ENCODE measurements at regions not wholly inside any gene's neighbourhood (a gene's known extent, or its start where the extent isn't known, plus 50 kb on each side); places are given as distances from the start of the nearest gene placed in this dataset.

DNA sequence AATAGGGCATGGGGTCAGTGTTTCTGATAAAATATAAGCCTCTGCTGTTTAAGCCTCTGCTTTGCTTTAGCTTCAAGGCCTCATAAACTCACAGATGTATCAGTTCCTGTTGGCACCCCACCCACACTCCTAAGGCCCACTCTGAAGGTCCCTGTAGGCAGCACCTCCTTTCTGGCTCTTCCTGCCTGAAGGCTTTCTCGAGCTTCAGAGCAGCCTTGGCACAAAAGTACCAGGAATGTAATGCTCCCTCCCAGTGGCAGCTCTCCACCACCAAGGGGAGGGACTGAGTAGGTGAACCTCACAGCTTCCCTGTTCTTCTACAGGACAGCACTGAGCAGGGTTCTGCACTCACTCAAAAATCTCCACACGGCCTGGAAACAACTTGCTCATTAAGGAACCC, 102.2 kb downstream of the ABHD5 start:
- no peak overlapping the region for H3K27ac ChIP-seq (ENCODE audit: low read depth, low read length)
- H3K27me3 ChIP-seq (ENCODE audit: insufficient read depth, low read length), result peaks cover 14% of the 10 kb centered on the region; the same call in 1 of the 2 replicates
- H3K4me3 ChIP-seq (ENCODE audit: low read depth, low read length), result no peak overlapping the region

DNA sequence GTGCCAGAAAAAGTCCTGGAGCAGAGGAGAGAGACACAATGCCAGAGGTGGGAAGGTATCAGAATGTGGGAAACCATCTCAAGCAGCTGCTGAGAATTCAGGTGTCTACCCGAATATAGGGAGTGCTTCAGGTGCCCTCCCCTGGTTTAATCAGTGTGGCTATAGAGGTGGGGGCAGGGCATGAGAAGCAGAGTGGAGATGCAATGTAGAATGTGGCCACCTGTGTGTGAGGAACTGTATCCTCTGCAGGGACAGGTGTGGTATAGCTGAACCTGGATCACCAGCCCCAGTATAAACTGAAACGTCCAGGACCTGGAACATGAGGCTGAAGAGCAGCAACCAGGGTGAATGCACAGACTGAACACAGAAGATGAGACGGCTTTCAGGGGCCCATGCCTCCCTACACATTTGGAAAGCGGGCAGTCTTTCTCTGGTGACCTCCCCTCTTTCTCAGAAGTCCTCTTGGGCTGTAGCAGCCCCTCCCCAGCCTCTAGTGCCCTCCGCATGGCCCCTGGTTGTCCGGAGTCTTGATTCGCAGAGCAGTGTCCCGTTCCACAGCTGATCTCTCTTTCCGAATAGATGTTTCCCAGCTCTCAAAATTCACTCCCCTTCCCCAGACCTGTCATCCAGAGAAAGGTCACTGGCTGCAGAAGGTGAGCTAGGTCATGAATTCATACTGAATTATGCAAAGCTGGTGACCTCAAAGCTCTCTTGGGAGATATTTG, 103.1 kb downstream of the ABHD5 start:
- no peak overlapping the region for H3K4me3 ChIP-seq (ENCODE audit: low read depth, low read length)
- peaks cover 13% of the 10 kb centered on the region; the same call in 1 of the 2 replicates for H3K27me3 ChIP-seq (ENCODE audit: insufficient read depth, low read length)
- H2AFZ ChIP-seq (ENCODE audit: low read length, unreplicated experiment), result no peak overlapping the region
- no peak overlapping the region for H3K27ac ChIP-seq (ENCODE audit: low read depth, low read length)
- H3K4me1 ChIP-seq (ENCODE audit: control insufficient read depth, insufficient read depth, low read length, unreplicated experiment), result peaks cover 15% of the 10 kb centered on the region
- H3K79me2 ChIP-seq (ENCODE audit: control insufficient read depth, insufficient read depth, low read length, unreplicated experiment), result no peaks in the 10 kb centered on the region
- H3K36me3 ChIP-seq (ENCODE audit: insufficient read depth, low read length), result no peaks in the 10 kb centered on the region

More for the DNA sequence above, 102.2 kb downstream of the ABHD5 start:
- no peaks in the 10 kb centered on the region for H3K36me3 ChIP-seq (ENCODE audit: insufficient read depth, low read length)
- H3K79me2 ChIP-seq (ENCODE audit: control insufficient read depth, insufficient read depth, low read length, unreplicated experiment), result no peaks in the 10 kb centered on the region
- no peak overlapping the region for H2AFZ ChIP-seq (ENCODE audit: low read length, unreplicated experiment)
- peaks cover 15% of the 10 kb centered on the region for H3K4me1 ChIP-seq (ENCODE audit: control insufficient read depth, insufficient read depth, low read length, unreplicated experiment)

DNA sequence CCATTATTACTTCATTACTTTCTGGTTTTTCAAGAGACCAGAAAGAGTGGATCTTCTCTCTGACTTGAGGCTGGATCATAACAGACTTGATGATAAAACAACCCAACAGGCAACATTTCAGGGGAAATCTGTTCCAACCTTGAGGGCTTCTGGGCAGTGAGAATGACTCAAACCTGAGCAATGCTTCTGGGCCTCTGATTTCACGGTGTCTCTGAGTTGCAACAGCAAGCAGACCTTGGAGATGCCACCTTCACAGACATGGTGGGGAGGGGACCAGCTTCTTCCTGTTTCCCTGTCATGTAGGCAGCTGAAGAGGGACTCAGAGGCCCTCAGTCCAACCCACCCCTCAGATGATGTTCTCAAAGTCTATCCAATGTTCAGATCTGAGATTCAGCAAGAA, 104.0 kb downstream of the ABHD5 start:
- no peak overlapping the region for H2AFZ ChIP-seq (ENCODE audit: low read length, unreplicated experiment)
- peaks cover 10% of the 10 kb centered on the region; the same call in 1 of the 2 replicates for H3K27me3 ChIP-seq (ENCODE audit: insufficient read depth, low read length)
- H3K4me3 ChIP-seq (ENCODE audit: low read depth, low read length), result no peak overlapping the region
- H3K79me2 ChIP-seq (ENCODE audit: control insufficient read depth, insufficient read depth, low read length, unreplicated experiment), result no peaks in the 10 kb centered on the region
- no peaks in the 10 kb centered on the region for H3K36me3 ChIP-seq (ENCODE audit: insufficient read depth, low read length)
- H3K4me1 ChIP-seq (ENCODE audit: control insufficient read depth, insufficient read depth, low read length, unreplicated experiment), result peaks cover 15% of the 10 kb centered on the region
- H3K27ac ChIP-seq (ENCODE audit: low read depth, low read length), result no peak overlapping the region

DNA sequence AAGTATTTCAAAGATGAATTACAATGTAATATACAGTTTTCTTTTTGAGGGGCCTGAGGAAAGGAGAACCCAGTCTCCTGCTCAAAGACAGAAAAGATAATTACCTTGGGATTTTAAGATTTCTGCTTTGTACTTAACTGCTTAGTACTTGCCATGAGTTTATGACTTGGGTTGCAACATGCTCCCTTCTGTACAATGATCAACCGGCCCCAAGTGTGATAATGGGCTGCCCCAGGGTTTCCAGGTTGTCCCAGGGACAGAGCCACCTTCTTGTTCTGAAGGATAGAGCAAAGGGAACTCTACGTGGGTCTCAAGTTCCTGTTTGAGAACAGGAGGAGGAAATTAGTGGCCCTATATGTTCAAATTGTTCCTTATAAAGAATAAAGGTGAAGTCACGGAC, 104.8 kb downstream of the ABHD5 start:
- Histone ChIP-seq H2AFZ (ENCODE audit: low read length, unreplicated experiment) (no peak overlapping the region), H3K4me3 (ENCODE audit: low read depth, low read length) (no peak overlapping the region), H3K27ac (ENCODE audit: low read depth, low read length) (no peak overlapping the region), H3K79me2 (ENCODE audit: control insufficient read depth, insufficient read depth, low read length, unreplicated experiment) (no peaks in the 10 kb centered on the region), H3K27me3 (ENCODE audit: insufficient read depth, low read length) (peaks cover 8% of the 10 kb centered on the region; the same call in 1 of the 2 replicates), H3K36me3 (ENCODE audit: insufficient read depth, low read length) (no peaks in the 10 kb centered on the region), H3K4me1 (ENCODE audit: control insufficient read depth, insufficient read depth, low read length, unreplicated experiment) (peaks cover 15% of the 10 kb centered on the region)

DNA sequence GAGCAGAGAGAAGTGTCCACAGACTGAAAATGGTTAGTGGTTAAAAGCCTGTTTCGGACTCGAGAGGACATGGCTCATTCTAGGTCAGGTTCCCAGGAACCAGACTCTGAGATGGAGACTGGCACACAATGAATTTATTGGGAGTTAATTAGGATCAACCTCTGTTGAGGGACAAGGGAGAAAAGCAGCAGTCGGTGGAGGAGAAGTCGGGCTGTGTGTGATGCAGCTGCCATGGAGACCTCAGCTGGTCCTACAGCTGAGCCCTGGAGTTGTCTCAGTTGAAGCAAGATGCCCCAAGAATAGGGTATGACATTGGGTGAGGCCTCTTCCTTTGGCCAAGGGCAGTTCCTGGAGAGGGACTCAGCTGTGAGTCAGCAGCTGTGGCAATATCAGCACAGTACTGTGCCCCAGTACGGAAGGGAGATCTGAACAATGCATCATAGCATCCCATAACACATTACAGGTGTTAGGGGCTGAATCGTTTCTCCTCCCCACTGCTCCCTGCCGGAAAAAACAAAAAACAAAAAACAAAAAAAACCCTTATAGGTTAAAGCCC, 105.4 kb downstream of the ABHD5 start:
- H3K4me3 ChIP-seq (ENCODE audit: low read depth, low read length), result no peak overlapping the region
- no peaks in the 10 kb centered on the region for H3K79me2 ChIP-seq (ENCODE audit: control insufficient read depth, insufficient read depth, low read length, unreplicated experiment)
- H3K36me3 ChIP-seq (ENCODE audit: insufficient read depth, low read length), result no peaks in the 10 kb centered on the region
- peaks cover 15% of the 10 kb centered on the region for H3K4me1 ChIP-seq (ENCODE audit: control insufficient read depth, insufficient read depth, low read length, unreplicated experiment)
- peaks cover 3% of the 10 kb centered on the region; the same call in 1 of the 2 replicates for H3K27me3 ChIP-seq (ENCODE audit: insufficient read depth, low read length)
- H2AFZ ChIP-seq (ENCODE audit: low read length, unreplicated experiment), result no peak overlapping the region
- no peak overlapping the region for H3K27ac ChIP-seq (ENCODE audit: low read depth, low read length)

GRCh38 chr3:43797794-43798193, 107.1 kb downstream of the ABHD5 start:
- no peaks in the 10 kb centered on the region for H3K27me3 ChIP-seq (ENCODE audit: insufficient read depth, low read length)
- no peak overlapping the region for H3K27ac ChIP-seq (ENCODE audit: low read depth, low read length)
- no peaks in the 10 kb centered on the region for H3K79me2 ChIP-seq (ENCODE audit: control insufficient read depth, insufficient read depth, low read length, unreplicated experiment)
- no peak overlapping the region for H3K4me3 ChIP-seq (ENCODE audit: low read depth, low read length)
- peaks cover 15% of the 10 kb centered on the region for H3K4me1 ChIP-seq (ENCODE audit: control insufficient read depth, insufficient read depth, low read length, unreplicated experiment)
- H2AFZ ChIP-seq (ENCODE audit: low read length, unreplicated experiment), result no peak overlapping the region
- H3K36me3 ChIP-seq (ENCODE audit: insufficient read depth, low read length), result no peaks in the 10 kb centered on the region

GRCh38 chr3:43810797-43811196, 120.1 kb downstream of the ABHD5 start:
- Histone ChIP-seq H3K27me3 (ENCODE audit: insufficient read depth, low read length) (no peaks in the 10 kb centered on the region), H3K4me3 (ENCODE audit: low read depth, low read length) (no peak overlapping the region), H2AFZ (ENCODE audit: low read length, unreplicated experiment) (no peak overlapping the region), H3K27ac (ENCODE audit: low read depth, low read length) (no peak overlapping the region), H3K79me2 (ENCODE audit: control insufficient read depth, insufficient read depth, low read length, unreplicated experiment) (no peaks in the 10 kb centered on the region), H3K4me1 (ENCODE audit: control insufficient read depth, insufficient read depth, low read length, unreplicated experiment) (no peaks in the 10 kb centered on the region), H3K36me3 (ENCODE audit: insufficient read depth, low read length) (no peaks in the 10 kb centered on the region)

DNA sequence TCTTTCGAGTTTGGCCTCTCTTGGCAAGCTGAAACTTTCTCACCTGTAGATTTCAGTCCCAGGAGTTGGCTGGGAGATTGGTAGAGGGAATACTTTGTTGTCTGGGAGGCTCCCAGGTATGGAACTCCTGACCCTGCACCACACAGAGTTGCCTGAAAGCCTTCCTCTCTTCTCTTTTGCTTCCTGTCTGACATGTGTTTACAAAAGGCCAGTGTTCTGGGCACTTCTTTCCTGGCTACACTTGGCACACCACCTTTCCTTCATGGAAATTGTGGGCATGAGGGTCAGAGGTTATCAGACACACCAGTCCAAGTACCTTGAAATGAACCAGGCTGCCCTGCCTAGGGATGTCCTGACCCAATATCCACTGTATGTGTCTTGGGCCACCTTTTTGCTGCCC, 123.7 kb downstream of the ABHD5 start:
- Histone ChIP-seq H2AFZ (ENCODE audit: low read length, unreplicated experiment) (no peak overlapping the region), H3K27me3 (ENCODE audit: insufficient read depth, low read length) (peaks cover 25% of the 10 kb centered on the region; the same call in 1 of the 2 replicates), H3K27ac (ENCODE audit: low read depth, low read length) (no peak overlapping the region), H3K79me2 (ENCODE audit: control insufficient read depth, insufficient read depth, low read length, unreplicated experiment) (no peaks in the 10 kb centered on the region), H3K4me3 (ENCODE audit: low read depth, low read length) (no peak overlapping the region), H3K4me1 (ENCODE audit: control insufficient read depth, insufficient read depth, low read length, unreplicated experiment) (no peaks in the 10 kb centered on the region), H3K36me3 (ENCODE audit: insufficient read depth, low read length) (no peaks in the 10 kb centered on the region)

DNA sequence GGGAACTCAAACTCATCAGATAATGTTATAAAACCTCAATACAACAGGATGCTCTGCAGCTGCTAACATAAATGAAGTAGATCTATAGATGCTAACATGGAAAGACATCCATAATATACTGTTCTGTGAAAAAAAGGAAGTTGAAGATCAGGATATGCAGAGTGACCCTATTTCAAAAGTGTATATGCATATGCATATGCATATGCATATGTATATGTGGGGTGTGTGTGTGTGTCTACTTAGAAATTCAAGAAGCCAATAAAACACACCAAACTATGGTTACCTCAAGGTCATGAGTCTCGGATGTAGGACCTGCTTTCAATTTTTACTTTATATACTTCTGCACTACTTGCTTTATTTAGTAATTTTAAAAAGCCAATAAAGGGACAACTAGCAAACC, 125.6 kb downstream of the ABHD5 start:
- Histone ChIP-seq H3K27me3 (ENCODE audit: insufficient read depth, low read length) (peaks cover 31% of the 10 kb centered on the region), H3K4me3 (ENCODE audit: low read depth, low read length) (no peak overlapping the region), H3K36me3 (ENCODE audit: insufficient read depth, low read length) (no peaks in the 10 kb centered on the region), H2AFZ (ENCODE audit: low read length, unreplicated experiment) (no peak overlapping the region), H3K79me2 (ENCODE audit: control insufficient read depth, insufficient read depth, low read length, unreplicated experiment) (no peaks in the 10 kb centered on the region), H3K27ac (ENCODE audit: low read depth, low read length) (no peak overlapping the region), H3K4me1 (ENCODE audit: control insufficient read depth, insufficient read depth, low read length, unreplicated experiment) (no peaks in the 10 kb centered on the region)

DNA sequence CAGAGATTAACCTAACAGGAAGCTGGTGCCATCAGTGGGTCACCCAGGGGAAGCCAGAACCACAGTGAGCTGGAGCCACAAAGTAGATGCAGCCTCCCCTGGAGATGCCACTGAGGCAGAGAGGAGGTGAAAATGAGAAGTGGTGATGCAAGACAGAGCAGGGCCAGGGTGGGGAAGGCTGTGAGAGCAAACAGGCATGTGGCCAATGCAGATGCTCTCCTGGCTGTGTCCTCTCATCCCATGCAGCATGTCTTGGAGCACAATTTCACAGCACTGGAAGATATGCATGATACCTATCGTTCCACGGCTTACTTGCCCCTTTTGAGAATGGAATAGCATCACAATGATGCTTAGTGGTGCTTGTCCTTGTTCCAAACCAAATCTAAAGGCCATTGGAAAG, 126.3 kb downstream of the ABHD5 start:
- peaks cover 37% of the 10 kb centered on the region for H3K27me3 ChIP-seq (ENCODE audit: insufficient read depth, low read length)
- H2AFZ ChIP-seq (ENCODE audit: low read length, unreplicated experiment), result no peak overlapping the region
- H3K4me3 ChIP-seq (ENCODE audit: low read depth, low read length), result no peak overlapping the region
- H3K27ac ChIP-seq (ENCODE audit: low read depth, low read length), result no peak overlapping the region
- no peaks in the 10 kb centered on the region for H3K36me3 ChIP-seq (ENCODE audit: insufficient read depth, low read length)
- H3K79me2 ChIP-seq (ENCODE audit: control insufficient read depth, insufficient read depth, low read length, unreplicated experiment), result no peaks in the 10 kb centered on the region
- H3K4me1 ChIP-seq (ENCODE audit: control insufficient read depth, insufficient read depth, low read length, unreplicated experiment), result no peaks in the 10 kb centered on the region

DNA sequence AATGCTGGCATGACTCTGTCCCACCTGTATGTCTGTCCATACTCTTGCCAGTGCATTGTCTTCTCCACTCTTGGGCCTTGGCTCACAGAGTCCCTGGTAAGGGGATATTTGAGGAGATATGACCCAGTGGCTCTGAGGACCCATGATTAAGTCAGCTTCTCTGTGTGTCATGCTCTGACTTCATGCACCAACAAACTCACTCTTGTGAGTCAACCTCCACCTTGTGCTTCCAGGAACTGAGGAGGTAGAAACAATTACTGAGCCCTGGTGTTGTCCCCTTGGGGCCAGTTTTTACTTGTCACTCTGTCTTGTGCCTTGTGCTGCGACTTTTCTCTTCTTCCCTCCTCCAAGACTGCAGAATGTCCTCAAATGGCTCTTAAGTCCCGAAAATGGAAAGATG, 127.1 kb downstream of the ABHD5 start:
- H3K4me3 ChIP-seq (ENCODE audit: low read depth, low read length), result no peak overlapping the region

More for the DNA sequence above, 127.1 kb downstream of the ABHD5 start:
- Histone ChIP-seq H3K36me3 (ENCODE audit: insufficient read depth, low read length) (no peaks in the 10 kb centered on the region), H3K27me3 (ENCODE audit: insufficient read depth, low read length) (peaks cover 43% of the 10 kb centered on the region), H3K79me2 (ENCODE audit: control insufficient read depth, insufficient read depth, low read length, unreplicated experiment) (no peaks in the 10 kb centered on the region), H3K27ac (ENCODE audit: low read depth, low read length) (no peak overlapping the region), H2AFZ (ENCODE audit: low read length, unreplicated experiment) (no peak overlapping the region), H3K4me1 (ENCODE audit: control insufficient read depth, insufficient read depth, low read length, unreplicated experiment) (no peaks in the 10 kb centered on the region)

All from ACC112 (cell line).